Vagina (tissue), 2 donors: ENCODE measurements at regions not wholly inside any gene's neighbourhood (a gene's known extent, or its start where the extent isn't known, plus 50 kb on each side); places are given as distances from the start of the nearest gene placed in this dataset.

Experiments
- DNase-seq, 2 donors: peaks; one replicate each; pipeline ENCODE4 v3.0.0-alpha.2; 2017; ENCODE audit errors: extremely low spot score in 2 of 2
- H3K27ac ChIP-seq: fragments of 200-600 bp; sonication (generic); one replicate; pipeline ENCODE4 v1.5.1; 2019
- H3K27me3 ChIP-seq: fragments of 200-600 bp; sonication (generic); one replicate; pipeline ENCODE4 v1.5.1; 2019
- H3K36me3 ChIP-seq, 2 donors: fragments of 200-600 bp; sonication (generic); one replicate each; pipeline ENCODE4 v1.5.1; 2017 to 2019
- H3K4me1 ChIP-seq: fragments of 200-600 bp; sonication (generic); one replicate; pipeline ENCODE4 v1.5.1; 2019
- H3K4me3 ChIP-seq, 2 donors: fragments of 200-600 bp; sonication (generic); 1 replicate in 1 of 2; 2 replicates in 1 of 2; pipeline ENCODE4 v1.5.1; 2016 to 2019
- H3K9me3 ChIP-seq: fragments of 200-600 bp; sonication (generic); one replicate; pipeline ENCODE4 v1.5.1; 2019
- POLR2A ChIP-seq, 2 donors: fragments of 450-650 bp; IDR thresholded peaks; one replicate each; pipeline ENCODE4 v1.6.1; 2017; ENCODE audit warnings: antibody characterized with exemption in 2 of 2, mild to moderate bottlenecking in 2 of 2, moderate library complexity in 2 of 2
- POLR2AphosphoS5 ChIP-seq, 2 donors: sonication (generic); formaldehyde crosslinking; IDR thresholded peaks; one replicate each; pipeline ENCODE4 v1.9.0; 2017; ENCODE audit warnings: antibody characterized with exemption in 2 of 2, mild to moderate bottlenecking in 2 of 2, low read depth in 1 of 2; ENCODE audit not compliant: insufficient read depth in 1 of 2
- intact Hi-C: fragments of 100-400 bp; cut with DNase I; formaldehyde crosslinking; loops from one replicate; pipeline ENCODE4 v1.15.1; 2023
- TF ChIP-seq, protein P1 (sequence below), 3 experiments: fragments of 450-650 bp in 2 of 3; fragments of 200-600 bp in 1 of 3; sonication (generic) in 1 of 3; IDR thresholded peaks; one replicate each; pipeline ENCODE4 v1.5.1; 2017 to 2019; ENCODE audit warnings: antibody characterized with exemption in 3 of 3, mild to moderate bottlenecking in 2 of 3, moderate library complexity in 2 of 3

DNA sequence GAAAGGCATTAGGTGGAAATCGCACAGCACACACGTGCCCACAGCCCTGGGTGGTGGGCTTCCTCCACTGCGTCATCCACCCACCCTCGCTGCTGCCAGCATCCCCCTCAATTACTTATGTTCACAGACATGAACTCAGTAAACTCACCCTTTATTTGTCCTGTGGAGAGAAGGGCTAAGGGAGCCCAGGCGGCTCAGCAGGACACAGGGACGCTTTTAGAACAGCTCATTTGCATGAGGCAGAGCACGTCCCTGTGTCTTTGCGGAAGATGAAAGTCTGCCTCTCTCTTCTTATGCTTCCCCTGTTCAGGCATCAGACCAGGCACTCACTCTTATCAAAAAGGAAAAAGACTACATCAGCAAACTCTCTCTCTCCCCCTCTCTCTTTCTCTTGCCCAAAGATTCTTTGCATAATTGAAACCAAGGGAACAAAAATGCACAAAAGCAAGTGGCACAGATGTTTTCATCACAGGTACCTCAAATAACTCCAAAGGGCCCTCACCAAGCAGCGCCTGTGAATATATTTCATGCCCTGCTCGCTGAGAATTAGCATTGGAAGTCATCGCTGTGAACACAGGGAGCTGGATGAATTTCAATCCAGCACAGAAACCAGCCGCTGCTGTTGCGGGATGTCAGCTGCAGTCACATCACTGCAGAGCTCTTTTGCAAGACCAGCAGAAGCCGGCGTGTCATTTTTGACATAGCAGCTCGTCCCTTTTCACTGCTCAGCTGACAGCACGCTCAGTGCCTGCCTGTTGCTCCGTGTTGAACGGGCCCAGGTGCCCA is 376.3 kb upstream of the MYT1L start:
- Histone ChIP-seq H3K4me1 (no peaks in the 10 kb centered on the region), H3K27me3 (no peaks in the 10 kb centered on the region), H3K9me3 (no peaks in the 10 kb centered on the region), H3K36me3 (no peaks in the 10 kb centered on the region), H3K27ac (no peak overlapping the region), H3K4me3 (no peak overlapping the region)
- no peak for DNase-seq
- TF ChIP-seq POLR2A (IDR thresholded peaks at IDR 0.05) (no peak), POLR2AphosphoS5 (IDR thresholded peaks at IDR 0.05; ENCODE audit: insufficient read depth in 1 of 2, low read depth in 1 of 2) (no peak)
- TF ChIP-seq, protein P1, sequence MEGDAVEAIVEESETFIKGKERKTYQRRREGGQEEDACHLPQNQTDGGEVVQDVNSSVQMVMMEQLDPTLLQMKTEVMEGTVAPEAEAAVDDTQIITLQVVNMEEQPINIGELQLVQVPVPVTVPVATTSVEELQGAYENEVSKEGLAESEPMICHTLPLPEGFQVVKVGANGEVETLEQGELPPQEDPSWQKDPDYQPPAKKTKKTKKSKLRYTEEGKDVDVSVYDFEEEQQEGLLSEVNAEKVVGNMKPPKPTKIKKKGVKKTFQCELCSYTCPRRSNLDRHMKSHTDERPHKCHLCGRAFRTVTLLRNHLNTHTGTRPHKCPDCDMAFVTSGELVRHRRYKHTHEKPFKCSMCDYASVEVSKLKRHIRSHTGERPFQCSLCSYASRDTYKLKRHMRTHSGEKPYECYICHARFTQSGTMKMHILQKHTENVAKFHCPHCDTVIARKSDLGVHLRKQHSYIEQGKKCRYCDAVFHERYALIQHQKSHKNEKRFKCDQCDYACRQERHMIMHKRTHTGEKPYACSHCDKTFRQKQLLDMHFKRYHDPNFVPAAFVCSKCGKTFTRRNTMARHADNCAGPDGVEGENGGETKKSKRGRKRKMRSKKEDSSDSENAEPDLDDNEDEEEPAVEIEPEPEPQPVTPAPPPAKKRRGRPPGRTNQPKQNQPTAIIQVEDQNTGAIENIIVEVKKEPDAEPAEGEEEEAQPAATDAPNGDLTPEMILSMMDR (IDR thresholded peaks at IDR 0.05): no peak
- intact Hi-C loops: no loop called here

DNA sequence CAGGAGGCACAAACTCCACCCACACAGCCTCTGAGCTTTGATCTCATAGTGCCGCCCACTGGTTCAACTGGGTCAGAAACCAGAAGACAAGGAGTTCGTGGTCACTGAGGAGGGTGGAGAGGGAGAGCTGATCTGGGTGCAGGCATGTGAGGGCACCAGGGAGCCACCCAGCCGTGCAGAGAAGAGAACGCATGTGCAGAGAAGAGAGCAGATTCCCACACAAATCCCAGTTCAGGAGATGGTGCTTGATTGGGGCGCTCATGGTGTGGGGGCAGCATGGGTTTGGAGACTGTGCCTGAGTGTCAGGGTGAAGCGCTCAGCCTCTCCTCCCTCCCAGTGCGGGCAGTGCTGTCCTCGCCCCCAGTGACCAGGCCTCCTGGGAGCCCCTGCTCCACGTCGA is 375.2 kb upstream of the MYT1L start:
- intact Hi-C loops: no loop called here
- Histone ChIP-seq H3K4me1 (no peaks in the 10 kb centered on the region), H3K36me3 (no peaks in the 10 kb centered on the region), H3K9me3 (no peaks in the 10 kb centered on the region), H3K27ac (no peak overlapping the region), H3K4me3 (no peak overlapping the region), H3K27me3 (no peaks in the 10 kb centered on the region)
- no peak for DNase-seq
- no peak for TF ChIP-seq POLR2A (IDR thresholded peaks at IDR 0.05)
- TF ChIP-seq, protein P1 (IDR thresholded peaks at IDR 0.05): no peak
- no peak for TF ChIP-seq POLR2AphosphoS5 (IDR thresholded peaks at IDR 0.05; ENCODE audit: insufficient read depth in 1 of 2, low read depth in 1 of 2)

DNA sequence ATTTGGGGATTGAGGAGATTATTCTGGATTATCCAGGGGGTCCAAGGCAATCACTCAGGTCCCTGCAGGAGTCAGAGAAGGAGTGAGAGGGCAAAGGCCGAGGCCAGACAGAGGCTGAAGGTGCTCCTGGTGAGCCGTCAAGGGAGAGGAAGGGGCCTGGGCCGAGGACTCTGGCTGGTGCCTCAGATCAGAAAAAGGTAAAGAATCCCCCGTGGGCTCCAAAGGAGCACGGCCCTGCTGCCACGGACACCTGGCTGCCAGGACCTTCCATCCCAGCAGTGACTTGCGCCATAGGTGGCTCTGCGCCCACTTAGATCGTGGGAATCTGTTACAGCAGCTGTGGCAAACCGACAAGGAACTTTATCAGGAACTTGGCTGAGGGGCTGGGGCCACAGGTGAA is 374.8 kb upstream of the MYT1L start:
- Histone ChIP-seq H3K4me1 (peaks cover 4% of the 10 kb centered on the region), H3K36me3 (no peaks in the 10 kb centered on the region), H3K27ac (no peak overlapping the region), H3K4me3 (no peak overlapping the region), H3K27me3 (no peaks in the 10 kb centered on the region), H3K9me3 (no peaks in the 10 kb centered on the region)
- intact Hi-C loops: no loop called here
- DNase-seq: no peak
- no peak for TF ChIP-seq POLR2A (IDR thresholded peaks at IDR 0.05)
- TF ChIP-seq, protein P1 (IDR thresholded peaks at IDR 0.05): no peak
- no peak for TF ChIP-seq POLR2AphosphoS5 (IDR thresholded peaks at IDR 0.05; ENCODE audit: insufficient read depth in 1 of 2, low read depth in 1 of 2)

DNA sequence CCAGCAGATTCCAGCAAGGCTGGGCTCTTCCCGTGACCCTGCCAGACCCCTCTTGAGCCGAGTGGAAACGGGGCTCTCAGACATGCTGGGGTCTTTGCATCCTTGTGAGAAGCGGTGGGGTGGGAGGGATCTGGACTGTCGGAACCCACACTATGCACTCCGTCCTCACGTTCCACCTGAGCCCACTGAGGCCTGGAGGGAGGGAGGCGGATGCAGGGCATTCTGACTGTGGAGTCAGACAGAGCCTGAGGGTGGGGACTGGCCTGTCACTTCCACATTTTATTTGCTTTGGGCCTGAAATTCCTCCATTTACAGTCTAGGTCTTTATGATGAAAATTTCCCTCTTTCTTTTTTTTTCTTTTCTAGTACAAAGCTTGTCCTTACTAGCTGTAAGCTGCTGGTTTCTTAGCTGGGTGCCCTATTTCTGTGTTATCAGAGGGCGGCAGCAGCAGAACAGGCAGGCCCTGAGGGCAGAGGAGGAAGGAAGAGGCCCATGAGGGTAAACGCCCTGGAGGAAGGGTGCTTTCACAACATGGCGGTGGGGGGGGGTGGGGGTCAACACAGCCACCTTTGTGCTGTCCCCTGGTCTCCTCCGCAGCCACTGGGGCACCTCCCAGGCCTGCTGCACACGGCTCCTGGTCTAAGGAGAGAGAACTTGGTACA is 373.5 kb upstream of the MYT1L start:
- no peak overlapping the region for H3K27ac ChIP-seq
- TF ChIP-seq POLR2A (IDR thresholded peaks at IDR 0.05): no peak
- TF ChIP-seq, protein P1 (IDR thresholded peaks at IDR 0.05): no peak
- TF ChIP-seq POLR2AphosphoS5 (IDR thresholded peaks at IDR 0.05; ENCODE audit: insufficient read depth in 1 of 2, low read depth in 1 of 2): no peak
- no peaks in the 10 kb centered on the region for H3K36me3 ChIP-seq
- intact Hi-C loops: no loop called here
- no peak overlapping the region for H3K4me3 ChIP-seq
- DNase-seq: no peak
- peaks cover 11% of the 10 kb centered on the region for H3K4me1 ChIP-seq
- no peaks in the 10 kb centered on the region for H3K27me3 ChIP-seq
- H3K9me3 ChIP-seq: no peaks in the 10 kb centered on the region
